SK-N-SH (cell line): ENCODE measurements at regions not wholly inside any gene's neighbourhood (a gene's known extent, or its start where the extent isn't known, plus 50 kb on each side); places are given as distances from the start of the nearest gene placed in this dataset.

Source experiments
- CTCF ChIA-PET: fragments of 300-600, 350-600 bp; formaldehyde crosslinking; extraction: SDS; loops from one replicate; lab custom pipeline; 2021; lab: Yijun Ruan, JAX
- POLR2A ChIA-PET: fragments of 350-600 bp; sonication (Branson Sonifier 250); formaldehyde crosslinking; extraction: SDS; loops from one replicate; lab custom pipeline; 2020; ENCODE audit warnings: antibody characterized with exemption, inconsistent platforms; lab: Yijun Ruan, JAX
- DNase-seq: peaks from one replicate; pipeline ENCODE4 v3.0.0; 2012
- H2AFZ ChIP-seq: fragments of 200-600 bp; sonication (generic); 2 replicates; pipeline ENCODE4 v1.8.1; 2016; ENCODE audit warnings: antibody characterized with exemption, mild to moderate bottlenecking, low read depth
- H3F3A ChIP-seq: fragments of 200-600 bp; sonication (generic); replicated peaks from 2 replicates; pipeline ENCODE3; 2016; ENCODE audit warnings: antibody characterized with exemption, mild to moderate bottlenecking; ENCODE audit not compliant: insufficient read depth
- H3K27ac ChIP-seq, 2 experiments: fragments of 200-500 bp in 1 of 2; fragments of 200-600 bp in 1 of 2; sonication (Bioruptor generic) in 1 of 2; sonication (generic), shearing (Covaris generic) in 1 of 2; 2 replicates each; pipeline versions ENCODE4 v1.5.1 to v1.6.1; 2014 to 2016; ENCODE audit warnings: low read depth in 2 of 2, inconsistent platforms in 1 of 2, low read length in 1 of 2, mild to moderate bottlenecking in 1 of 2, mixed read lengths in 1 of 2
- H3K27me3 ChIP-seq: fragments of 200-600 bp; sonication (generic), shearing (Covaris generic); 2 replicates; pipeline ENCODE4 v1.6.1; 2016; ENCODE audit warnings: mixed run types; ENCODE audit not compliant: insufficient read depth
- H3K36me3 ChIP-seq, 2 experiments: fragments of 200-500 bp in 1 of 2; fragments of 200-600 bp in 1 of 2; sonication (Bioruptor generic) in 1 of 2; sonication (generic) in 1 of 2; replicated peaks in 1 of 2; 2 replicates each; pipeline versions ENCODE3 to v1.5.1; 2014 to 2016; ENCODE audit warnings: low read length in 1 of 2, mild to moderate bottlenecking in 1 of 2; ENCODE audit not compliant: insufficient read depth in 2 of 2, control insufficient read depth in 1 of 2
- H3K4me1 ChIP-seq, 2 experiments: fragments of 200-500 bp in 1 of 2; fragments of 200-600 bp in 1 of 2; sonication (Bioruptor generic) in 1 of 2; sonication (generic), shearing (Covaris generic) in 1 of 2; 2 replicates each; pipeline versions ENCODE4 v1.5.1 to v1.6.1; 2014 to 2016; ENCODE audit warnings: low read depth in 1 of 2, low read length in 1 of 2, mixed run types in 1 of 2; ENCODE audit not compliant: insufficient read depth in 2 of 2, control insufficient read depth in 1 of 2
- H3K4me2 ChIP-seq: fragments of 200-600 bp; sonication (generic), shearing (Covaris generic); 2 replicates; pipeline ENCODE4 v1.6.1; 2017; ENCODE audit warnings: mixed run types
- H3K4me3 ChIP-seq, 2 experiments: fragments of 200-500 bp in 1 of 2; fragments of 200-600 bp in 1 of 2; sonication (Bioruptor generic) in 1 of 2; sonication (generic), shearing (Covaris generic) in 1 of 2; 2 replicates each; pipeline versions ENCODE4 v1.5.1 to v1.8.1; 2014 to 2016; ENCODE audit warnings: low read depth in 2 of 2, inconsistent platforms in 1 of 2, low read length in 1 of 2, mild to moderate bottlenecking in 1 of 2, mixed read lengths in 1 of 2, moderate library complexity in 1 of 2
- H3K79me2 ChIP-seq: fragments of 200-600 bp; sonication (generic); 2 replicates; pipeline ENCODE4 v1.8.1; 2017; ENCODE audit warnings: mild to moderate bottlenecking; ENCODE audit not compliant: insufficient read depth
- H3K9ac ChIP-seq: fragments of 200-600 bp; sonication (generic); 2 replicates; pipeline ENCODE4 v1.6.1; 2017; ENCODE audit warnings: mixed run types
- H3K9me2 ChIP-seq: fragments of 200-600 bp; sonication (generic); 2 replicates; pipeline ENCODE4 v1.6.1; 2017; ENCODE audit warnings: mixed run types
- H3K9me3 ChIP-seq: fragments of 200-600 bp; sonication (generic); 2 replicates; pipeline ENCODE4 v1.6.1; 2017; ENCODE audit warnings: mixed run types, mild to moderate bottlenecking, moderate library complexity
- H4K20me1 ChIP-seq: fragments of 200-600 bp; sonication (generic); 2 replicates; pipeline ENCODE4 v1.6.1; 2017; ENCODE audit warnings: mild to moderate bottlenecking, mixed run types; ENCODE audit not compliant: insufficient read depth
- EP300 ChIP-seq, 2 experiments: IDR thresholded peaks; 2 replicates each; pipeline versions ENCODE4 v1.4.0 to v1.6.1; 2012; ENCODE audit warnings: borderline replicate concordance in 1 of 2, low read depth in 1 of 2, low read length in 1 of 2
- FOSL2 ChIP-seq: IDR thresholded peaks from 2 replicates; pipeline ENCODE4 v1.4.0; 2012; ENCODE audit warnings: low read depth, mild to moderate bottlenecking, moderate library complexity, borderline replicate concordance
- FOXJ3 ChIP-seq: sonication (generic); formaldehyde crosslinking; IDR thresholded peaks from 2 replicates; pipeline ENCODE4 v1.5.1; 2020; ENCODE audit warnings: mild to moderate bottlenecking, missing genetic modification reagents
- GABPA ChIP-seq: IDR thresholded peaks from 2 replicates; pipeline ENCODE4 v1.4.0; 2012; ENCODE audit warnings: low read depth, mild to moderate bottlenecking
- GATA2 ChIP-seq: sonication (generic); formaldehyde crosslinking; IDR thresholded peaks from 2 replicates; pipeline ENCODE4 v1.5.0; 2020; ENCODE audit warnings: mild to moderate bottlenecking, missing genetic modification reagents
- JUND ChIP-seq: IDR thresholded peaks from 2 replicates; pipeline ENCODE4 v1.4.0; 2012
- MEF2A ChIP-seq: IDR thresholded peaks from 2 replicates; pipeline ENCODE4 v1.4.0; 2012; ENCODE audit warnings: low read depth, borderline replicate concordance
- POLR2AphosphoS5 ChIP-seq: IDR thresholded peaks from 2 replicates; pipeline ENCODE4 v1.6.1; 2012; ENCODE audit warnings: low read depth, low read length
- RFX5 ChIP-seq: IDR thresholded peaks from 2 replicates; pipeline ENCODE4 v1.6.1; 2012; ENCODE audit warnings: mild to moderate bottlenecking, improper control_type of control experiment, low read length
- SIN3A ChIP-seq: IDR thresholded peaks from 2 replicates; pipeline ENCODE4 v1.6.1; 2012; ENCODE audit warnings: low read depth, mild to moderate bottlenecking, low read length, moderate library complexity, borderline replicate concordance
- SMC3 ChIP-seq: IDR thresholded peaks from 2 replicates; pipeline ENCODE4 v1.6.1; 2012; ENCODE audit warnings: low read depth, low read length, improper control_type of control experiment
- YY1 ChIP-seq: IDR thresholded peaks from 2 replicates; pipeline ENCODE4 v1.4.0; 2012; ENCODE audit warnings: low read depth, mild to moderate bottlenecking
- WGBS: methylation state at CpG from one replicate; pipeline ENCODE4 v1.1.6; 2017; ENCODE audit warnings: low lambda C conversion rate; 5-methylcytosine and 5-hydroxymethylcytosine counted together
- TF ChIP-seq, protein P1 (sequence below): fragments of 150-350 bp; IDR thresholded peaks from 2 replicates; pipeline ENCODE4 v1.6.1; 2016; ENCODE audit warnings: mild to moderate bottlenecking, low read depth, low read length
- TF ChIP-seq, protein P2 (sequence below): IDR thresholded peaks from 2 replicates; pipeline ENCODE4 v1.4.0; 2012; ENCODE audit warnings: low read depth, borderline replicate concordance
- TF ChIP-seq, protein P3 (sequence below): fragments of 150-350 bp; IDR thresholded peaks from 2 replicates; pipeline ENCODE4 v1.6.1; 2017; ENCODE audit warnings: antibody characterized with exemption, low read length, low read depth, borderline replicate concordance

DNA sequence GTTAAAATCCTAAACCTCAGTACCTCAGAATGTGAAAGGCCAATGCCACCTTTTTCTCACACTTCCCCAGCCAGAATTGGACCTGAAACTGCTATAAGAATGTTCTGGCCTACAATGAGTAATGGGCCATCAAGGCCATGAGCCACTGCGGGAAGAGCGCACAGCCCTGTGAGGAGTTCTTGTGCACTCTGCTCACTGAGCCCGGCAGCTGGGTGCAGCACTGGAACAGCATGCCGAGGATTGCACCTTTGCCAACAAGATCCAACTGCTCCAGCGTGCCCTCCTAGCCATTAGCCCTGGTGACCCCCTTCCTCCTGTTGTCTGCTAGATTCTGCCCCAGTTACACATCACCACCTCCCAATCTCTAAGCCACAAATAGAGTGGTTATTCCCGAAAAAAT lies 758.1 kb downstream of the PRELID2 start:
- POLR2A ChIA-PET = no interaction called here
- 45% methylated on average over 6 of the region's 6 CpGs for WGBS

DNA sequence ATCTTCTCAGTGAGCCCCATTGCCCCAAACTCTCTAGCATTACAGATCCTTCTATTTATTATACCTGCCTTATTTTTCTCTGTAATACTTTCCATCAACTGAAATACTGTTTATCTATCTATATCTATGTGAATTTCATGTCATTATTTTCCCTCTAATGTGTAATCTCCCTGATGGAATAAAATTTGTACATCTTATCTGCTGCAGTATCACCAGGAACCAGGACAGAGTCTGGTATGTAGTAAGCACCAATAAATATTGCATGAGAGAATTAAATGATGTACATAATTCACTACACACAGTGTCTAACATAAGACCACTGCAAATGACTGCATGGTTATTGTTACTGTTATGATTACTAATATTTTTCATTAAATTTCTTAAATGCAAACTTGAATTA lies 759.1 kb downstream of the PRELID2 start:
- Histone ChIP-seq H3K36me3 (no peaks in the 10 kb centered on the region), H2AFZ (no peak overlapping the region), H3K9me3 (no peaks in the 10 kb centered on the region), H3K9me2 (no peaks in the 10 kb centered on the region), H4K20me1 (no peaks in the 10 kb centered on the region), H3K27me3 (no peaks in the 10 kb centered on the region), H3K4me1 (no peaks in the 10 kb centered on the region), H3K79me2 (no peaks in the 10 kb centered on the region)
- DNase-seq = no peak
- CTCF ChIA-PET = no interaction called here
- TF ChIP-seq GATA2 (CRISPR knock-in tag) = peak; percentile 42; the same call in 1 of the 2 replicates
- TF ChIP-seq RFX5 = no peak
- TF ChIP-seq, all 33 proteins: peak for 1
- POLR2A ChIA-PET = no interaction called here
- H3K4me2 ChIP-seq = no peak overlapping the region
- H3K9ac ChIP-seq = no peak overlapping the region
- no peak overlapping the region for H3K4me3 ChIP-seq
- no peaks in the 10 kb centered on the region for H3F3A ChIP-seq
- no peak overlapping the region for H3K27ac ChIP-seq

More for the DNA sequence above, 758.1 kb downstream of the PRELID2 start:
- TF ChIP-seq, protein P1, sequence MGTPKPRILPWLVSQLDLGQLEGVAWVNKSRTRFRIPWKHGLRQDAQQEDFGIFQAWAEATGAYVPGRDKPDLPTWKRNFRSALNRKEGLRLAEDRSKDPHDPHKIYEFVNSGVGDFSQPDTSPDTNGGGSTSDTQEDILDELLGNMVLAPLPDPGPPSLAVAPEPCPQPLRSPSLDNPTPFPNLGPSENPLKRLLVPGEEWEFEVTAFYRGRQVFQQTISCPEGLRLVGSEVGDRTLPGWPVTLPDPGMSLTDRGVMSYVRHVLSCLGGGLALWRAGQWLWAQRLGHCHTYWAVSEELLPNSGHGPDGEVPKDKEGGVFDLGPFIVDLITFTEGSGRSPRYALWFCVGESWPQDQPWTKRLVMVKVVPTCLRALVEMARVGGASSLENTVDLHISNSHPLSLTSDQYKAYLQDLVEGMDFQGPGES = no peak
- TF ChIP-seq YY1 (no peak), EP300 (IDR thresholded peaks at IDR 0.05; ENCODE audit: borderline replicate concordance in 1 of 2, low read depth in 1 of 2, low read length in 1 of 2) (no peak)
- Histone ChIP-seq H4K20me1 (no peaks in the 10 kb centered on the region), H3F3A (no peaks in the 10 kb centered on the region), H3K4me2 (no peak overlapping the region), H3K9ac (no peak overlapping the region), H3K4me1 (no peaks in the 10 kb centered on the region), H3K4me3 (no peak overlapping the region), H3K36me3 (no peaks in the 10 kb centered on the region), H3K9me2 (no peaks in the 10 kb centered on the region), H2AFZ (no peak overlapping the region), H3K27me3 (no peaks in the 10 kb centered on the region), H3K79me2 (no peaks in the 10 kb centered on the region), H3K9me3 (no peaks in the 10 kb centered on the region), H3K27ac (no peak overlapping the region)
- CTCF ChIA-PET = no interaction called here
- no peak for DNase-seq

DNA sequence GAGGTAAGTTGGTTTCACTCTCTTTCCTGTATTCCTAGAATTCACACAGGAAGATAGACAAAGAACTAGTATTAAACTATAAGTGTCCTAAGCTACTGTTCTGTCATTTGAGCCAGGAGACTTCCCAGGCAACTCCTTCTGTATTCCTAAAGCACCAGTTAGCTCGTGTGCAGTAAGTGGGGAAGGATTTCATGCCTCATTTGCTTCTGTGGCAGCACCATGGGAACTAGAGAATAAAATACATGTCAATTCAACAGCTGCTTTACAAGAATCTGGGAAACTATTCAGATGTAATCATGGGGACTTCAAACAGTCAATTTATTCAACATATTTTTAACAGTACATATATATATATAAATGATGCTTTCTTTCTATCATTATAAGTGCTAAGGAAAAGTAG lies 762.3 kb downstream of the PRELID2 start:
- Histone ChIP-seq H3K4me3 (no peak overlapping the region), H2AFZ (no peak overlapping the region), H3K4me2 (no peak overlapping the region), H3K27ac (no peak overlapping the region), H3K9me2 (no peaks in the 10 kb centered on the region), H4K20me1 (no peaks in the 10 kb centered on the region), H3K27me3 (no peaks in the 10 kb centered on the region), H3K9me3 (no peaks in the 10 kb centered on the region), H3K36me3 (no peaks in the 10 kb centered on the region), H3K79me2 (no peaks in the 10 kb centered on the region), H3K9ac (no peak overlapping the region), H3K4me1 (no peaks in the 10 kb centered on the region), H3F3A (no peaks in the 10 kb centered on the region)
- TF ChIP-seq FOSL2 (no peak), GABPA (no peak), JUND (no peak), SMC3 (no peak), POLR2AphosphoS5 (no peak), SIN3A (no peak), FOXJ3 (CRISPR knock-in tag) (no peak), MEF2A (no peak)
- TF ChIP-seq, protein P2, sequence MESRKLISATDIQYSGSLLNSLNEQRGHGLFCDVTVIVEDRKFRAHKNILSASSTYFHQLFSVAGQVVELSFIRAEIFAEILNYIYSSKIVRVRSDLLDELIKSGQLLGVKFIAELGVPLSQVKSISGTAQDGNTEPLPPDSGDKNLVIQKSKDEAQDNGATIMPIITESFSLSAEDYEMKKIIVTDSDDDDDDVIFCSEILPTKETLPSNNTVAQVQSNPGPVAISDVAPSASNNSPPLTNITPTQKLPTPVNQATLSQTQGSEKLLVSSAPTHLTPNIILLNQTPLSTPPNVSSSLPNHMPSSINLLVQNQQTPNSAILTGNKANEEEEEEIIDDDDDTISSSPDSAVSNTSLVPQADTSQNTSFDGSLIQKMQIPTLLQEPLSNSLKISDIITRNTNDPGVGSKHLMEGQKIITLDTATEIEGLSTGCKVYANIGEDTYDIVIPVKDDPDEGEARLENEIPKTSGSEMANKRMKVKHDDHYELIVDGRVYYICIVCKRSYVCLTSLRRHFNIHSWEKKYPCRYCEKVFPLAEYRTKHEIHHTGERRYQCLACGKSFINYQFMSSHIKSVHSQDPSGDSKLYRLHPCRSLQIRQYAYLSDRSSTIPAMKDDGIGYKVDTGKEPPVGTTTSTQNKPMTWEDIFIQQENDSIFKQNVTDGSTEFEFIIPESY = no peak
- TF ChIP-seq, protein P1 = no peak
- TF ChIP-seq, protein P3, sequence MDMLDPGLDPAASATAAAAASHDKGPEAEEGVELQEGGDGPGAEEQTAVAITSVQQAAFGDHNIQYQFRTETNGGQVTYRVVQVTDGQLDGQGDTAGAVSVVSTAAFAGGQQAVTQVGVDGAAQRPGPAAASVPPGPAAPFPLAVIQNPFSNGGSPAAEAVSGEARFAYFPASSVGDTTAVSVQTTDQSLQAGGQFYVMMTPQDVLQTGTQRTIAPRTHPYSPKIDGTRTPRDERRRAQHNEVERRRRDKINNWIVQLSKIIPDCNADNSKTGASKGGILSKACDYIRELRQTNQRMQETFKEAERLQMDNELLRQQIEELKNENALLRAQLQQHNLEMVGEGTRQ = no peak
- CTCF ChIA-PET = interaction anchor here (0.7 kb wide), 1 partner anchor 13 kb away, joined by 3 read pairs; no protein-coding TSS in a partner anchor
- POLR2A ChIA-PET = no interaction called here
- WGBS = 19% methylated on average over 1 of the region's 1 CpG
- no peak for DNase-seq
